Activated CD4-positive, alpha-beta memory T cell treated with anti-CD3 and anti-CD28 coated beads for 36 hours (primary cell): ENCODE measurements at regions not wholly inside any gene's neighbourhood (a gene's known extent, or its start where the extent isn't known, plus 50 kb on each side); places are given as distances from the start of the nearest gene placed in this dataset.

ENCODE experiments used
- CTCF ChIA-PET: fragments of 350-600 bp; sonication (Branson Sonifier 250); formaldehyde crosslinking; loops from one replicate; lab custom pipeline; 2021; ENCODE audit warnings: antibody characterized with exemption, inconsistent platforms; lab: Charles Lee
- POLR2A ChIA-PET: fragments of 350-600 bp; sonication (Branson Sonifier 250); formaldehyde crosslinking; loops from one replicate; lab custom pipeline; 2021; ENCODE audit warnings: antibody characterized with exemption; lab: Charles Lee
- DNase-seq: peaks from one replicate; pipeline ENCODE4 v3.0.0-alpha.2; 2020
- H3K27ac Mint-ChIP-seq: one replicate; pipeline ENCODE4 v1.8.0; 2021; ENCODE audit warnings: mixed read lengths
- H3K27me3 Mint-ChIP-seq: one replicate; pipeline ENCODE4 v1.8.0; 2021; ENCODE audit warnings: mixed read lengths
- H3K36me3 Mint-ChIP-seq: one replicate; pipeline ENCODE4 v1.8.0; 2021; ENCODE audit warnings: mixed read lengths
- H3K4me1 Mint-ChIP-seq: one replicate; pipeline ENCODE4 v1.8.0; 2021; ENCODE audit warnings: low read depth, mixed read lengths
- H3K4me3 Mint-ChIP-seq: one replicate; pipeline ENCODE4 v1.8.0; 2021; ENCODE audit warnings: mild to moderate bottlenecking, mixed read lengths
- H3K9me3 Mint-ChIP-seq: one replicate; pipeline ENCODE4 v1.8.0; 2021; ENCODE audit warnings: mixed read lengths
- intact Hi-C: fragments of 100-400 bp; cut with micrococcal nuclease; formaldehyde crosslinking; loops from one replicate; pipeline ENCODE4 v1.15.1; 2023

DNA sequence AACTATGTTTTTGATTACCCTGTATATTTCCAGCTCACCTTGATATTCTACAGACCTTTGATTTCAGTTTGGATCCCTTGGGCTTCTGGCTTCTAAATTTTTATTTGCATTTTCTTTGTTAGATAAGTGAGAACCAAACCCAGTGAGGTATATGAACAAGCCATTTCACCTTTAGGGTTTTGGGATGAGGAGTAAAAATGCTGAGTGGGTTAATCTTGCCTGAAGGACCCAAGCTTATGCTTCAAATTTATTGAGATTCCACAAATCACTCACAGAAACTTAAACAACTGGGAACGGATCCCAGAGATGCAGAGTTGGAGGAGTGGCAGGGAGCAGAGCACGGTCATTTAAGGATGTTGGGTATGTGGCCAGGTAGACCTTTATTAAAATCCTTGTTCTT is 263.3 kb upstream of the BMP2 start:
- H3K27me3 Mint-ChIP-seq: no peaks in the 10 kb centered on the region
- H3K4me3 Mint-ChIP-seq: no peak overlapping the region
- no peaks in the 10 kb centered on the region for H3K4me1 Mint-ChIP-seq
- peaks cover 2% of the 10 kb centered on the region for H3K9me3 Mint-ChIP-seq
- DNase-seq: no peak
- no peaks in the 10 kb centered on the region for H3K36me3 Mint-ChIP-seq
- no peak overlapping the region for H3K27ac Mint-ChIP-seq
- ChIA-PET CTCF (no interaction called here), POLR2A (interaction anchor here (0.6 kb wide), 1 partner anchor 21 kb away, joined by 3 read pairs; no protein-coding TSS in a partner anchor)
- intact Hi-C loops: no loop called here

- ChIA-PET POLR2A (no interaction called here), CTCF (no interaction called here)
- no peaks in the 10 kb centered on the region for H3K36me3 Mint-ChIP-seq
- peaks cover 2% of the 10 kb centered on the region for H3K9me3 Mint-ChIP-seq
- no peak overlapping the region for H3K27ac Mint-ChIP-seq
- H3K4me3 Mint-ChIP-seq: no peak overlapping the region
- H3K4me1 Mint-ChIP-seq: no peaks in the 10 kb centered on the region
- no peak for DNase-seq
- H3K27me3 Mint-ChIP-seq: no peaks in the 10 kb centered on the region
- intact Hi-C loops: no loop called here
Observed at GRCh38 chr20:6502999-6503398, 264.5 kb upstream of the BMP2 start.

- CTCF ChIA-PET: no interaction called here
- Mint-ChIP-seq H3K27ac (no peak overlapping the region), H3K4me1 (no peaks in the 10 kb centered on the region), H3K4me3 (no peak overlapping the region), H3K36me3 (no peaks in the 10 kb centered on the region), H3K9me3 (peaks cover 2% of the 10 kb centered on the region), H3K27me3 (no peaks in the 10 kb centered on the region)
- DNase-seq: no peak
- POLR2A ChIA-PET: no interaction called here
- intact Hi-C loops: no loop called here
Observed at GRCh38 chr20:6502219-6502618, 265.3 kb upstream of the BMP2 start.

DNA sequence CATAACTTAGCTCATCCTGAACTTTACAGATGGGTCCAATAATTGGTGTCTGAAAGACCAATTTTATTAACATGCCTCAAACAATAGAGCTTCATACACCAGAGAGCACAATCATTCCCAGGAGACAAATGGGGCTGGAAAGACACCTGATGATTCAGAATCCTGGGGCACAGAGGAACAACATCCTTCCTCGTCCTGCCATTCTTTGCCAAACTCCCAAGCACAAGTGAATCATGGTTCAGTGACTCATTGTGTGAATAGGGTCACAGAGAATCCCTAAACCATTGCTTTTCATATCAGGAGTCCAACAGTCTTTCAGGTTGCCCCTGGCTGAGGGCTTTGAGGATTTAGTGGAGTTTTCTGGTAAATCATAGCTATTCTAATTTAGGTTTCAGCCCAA is 266.4 kb upstream of the BMP2 start:
- ChIA-PET CTCF (interaction anchor here (0.6 kb wide), 1 partner anchor 37 kb away, joined by 3 read pairs; no protein-coding TSS in a partner anchor), POLR2A (no interaction called here)
- Mint-ChIP-seq H3K4me1 (no peaks in the 10 kb centered on the region), H3K27me3 (no peaks in the 10 kb centered on the region), H3K36me3 (no peaks in the 10 kb centered on the region), H3K27ac (no peak overlapping the region), H3K9me3 (peaks cover 2% of the 10 kb centered on the region), H3K4me3 (no peak overlapping the region)
- intact Hi-C loops: no loop called here
- no peak for DNase-seq

DNA sequence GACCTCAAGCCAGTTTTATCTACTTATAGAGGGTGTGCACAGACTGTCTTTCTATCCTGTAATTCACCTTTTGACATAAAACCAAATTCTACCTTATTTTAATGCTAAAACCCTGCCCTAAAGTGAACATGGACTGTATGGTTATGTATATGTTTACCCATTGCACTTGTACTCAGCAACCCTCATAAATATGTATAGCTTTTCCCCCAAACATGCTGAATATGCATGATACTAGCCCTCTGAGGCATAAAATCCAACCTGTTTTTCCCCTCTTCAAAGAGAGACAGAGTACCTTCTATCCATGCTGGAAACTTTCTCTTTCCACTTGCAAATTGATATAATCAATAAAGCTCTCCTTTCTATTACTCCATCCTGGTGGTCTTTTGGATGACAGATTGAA is 267.9 kb upstream of the BMP2 start:
- H3K27ac Mint-ChIP-seq: no peak overlapping the region
- no peaks in the 10 kb centered on the region for H3K4me1 Mint-ChIP-seq
- no peak overlapping the region for H3K4me3 Mint-ChIP-seq
- intact Hi-C loops: no loop called here
- ChIA-PET CTCF (no interaction called here), POLR2A (no interaction called here)
- no peaks in the 10 kb centered on the region for H3K36me3 Mint-ChIP-seq
- no peak for DNase-seq
- no peaks in the 10 kb centered on the region for H3K27me3 Mint-ChIP-seq
- H3K9me3 Mint-ChIP-seq: peaks cover 2% of the 10 kb centered on the region

GRCh38 chr20:6496874-6497273 is 270.6 kb upstream of the BMP2 start:
- no peak overlapping the region for H3K4me3 Mint-ChIP-seq
- H3K36me3 Mint-ChIP-seq: no peaks in the 10 kb centered on the region
- H3K27me3 Mint-ChIP-seq: no peaks in the 10 kb centered on the region
- no peak for DNase-seq
- H3K27ac Mint-ChIP-seq: no peak overlapping the region
- ChIA-PET CTCF (no interaction called here), POLR2A (no interaction called here)
- H3K4me1 Mint-ChIP-seq: no peaks in the 10 kb centered on the region
- intact Hi-C loops: no loop called here
- peaks cover 2% of the 10 kb centered on the region for H3K9me3 Mint-ChIP-seq

- intact Hi-C loops: no loop called here
- H3K4me1 Mint-ChIP-seq: no peaks in the 10 kb centered on the region
- H3K4me3 Mint-ChIP-seq: no peak overlapping the region
- no peak for DNase-seq
- peaks cover under 1% of the 10 kb centered on the region for H3K9me3 Mint-ChIP-seq
- ChIA-PET POLR2A (no interaction called here), CTCF (interaction anchor here (0.5 kb wide), 1 partner anchor 76 kb away, joined by 3 read pairs; no protein-coding TSS in a partner anchor)
- H3K27ac Mint-ChIP-seq: no peak overlapping the region
- H3K36me3 Mint-ChIP-seq: no peaks in the 10 kb centered on the region
- H3K27me3 Mint-ChIP-seq: no peaks in the 10 kb centered on the region
Observed at GRCh38 chr20:6495907-6496306, 271.6 kb upstream of the BMP2 start.

DNA sequence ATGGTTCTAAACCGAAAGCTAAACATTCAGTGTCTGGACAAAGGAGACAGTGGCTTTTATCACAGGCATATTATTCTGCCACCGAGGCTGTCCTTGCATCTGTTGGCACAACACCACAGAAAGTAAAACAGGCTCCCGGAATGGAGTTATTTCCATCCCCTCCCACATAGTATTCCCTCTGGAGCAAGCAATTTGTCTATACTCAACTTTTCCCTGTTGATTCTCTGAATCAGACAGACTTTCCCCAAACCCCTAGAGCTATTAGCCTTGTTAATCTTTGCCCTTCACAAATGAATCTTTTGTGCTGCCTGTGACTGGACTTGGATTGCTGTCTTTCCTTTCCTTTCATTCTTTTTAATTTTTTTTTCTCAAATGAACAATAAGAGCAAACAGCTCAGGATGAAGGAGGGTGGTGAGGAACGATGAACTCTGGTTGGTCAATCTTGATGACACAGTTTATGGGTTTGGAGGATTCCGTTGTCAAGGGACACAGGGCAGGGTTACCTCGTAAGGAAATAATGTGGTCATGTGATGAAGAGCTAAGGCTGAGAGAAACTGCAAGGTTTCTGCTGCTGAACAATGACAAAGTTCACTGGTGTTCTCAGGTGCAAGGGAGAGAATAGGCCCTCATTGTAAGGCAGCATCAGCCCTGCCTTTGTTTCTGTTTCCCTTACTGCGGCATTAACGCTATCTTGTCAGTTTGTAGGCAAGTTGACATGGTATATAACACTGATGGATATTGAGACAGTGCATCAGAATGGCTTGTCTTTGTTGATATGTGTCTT is 275.0 kb upstream of the BMP2 start:
- intact Hi-C loops: no loop called here
- H3K36me3 Mint-ChIP-seq: no peaks in the 10 kb centered on the region
- H3K9me3 Mint-ChIP-seq: peaks cover 2% of the 10 kb centered on the region
- no peak overlapping the region for H3K4me3 Mint-ChIP-seq
- H3K27ac Mint-ChIP-seq: no peak overlapping the region
- CTCF ChIA-PET: no interaction called here
- no peaks in the 10 kb centered on the region for H3K27me3 Mint-ChIP-seq
- DNase-seq: no peak
- POLR2A ChIA-PET: no interaction called here
- H3K4me1 Mint-ChIP-seq: no peaks in the 10 kb centered on the region

DNA sequence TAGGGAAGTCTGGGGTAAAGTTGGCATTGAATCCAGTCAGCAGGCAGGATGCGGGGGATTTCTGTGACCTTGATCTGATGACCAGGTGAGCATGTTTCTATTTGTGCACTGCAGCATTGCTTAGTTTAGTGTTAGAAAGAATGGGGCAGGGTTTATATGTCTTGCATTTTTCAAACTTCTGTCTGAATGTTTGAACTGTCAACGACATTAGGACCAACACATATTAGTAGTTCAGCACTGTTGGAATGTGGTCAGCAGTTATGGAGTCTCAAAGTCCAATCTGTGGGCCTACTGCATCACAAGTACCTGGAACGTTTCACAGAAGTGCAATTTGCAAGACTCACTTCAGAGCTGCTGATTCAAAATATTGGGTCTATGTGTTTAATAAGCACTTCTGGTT is 276.6 kb upstream of the BMP2 start:
- ChIA-PET POLR2A (no interaction called here), CTCF (no interaction called here)
- Mint-ChIP-seq H3K4me3 (no peak overlapping the region), H3K4me1 (no peaks in the 10 kb centered on the region), H3K9me3 (peaks cover 2% of the 10 kb centered on the region), H3K27me3 (no peaks in the 10 kb centered on the region), H3K27ac (no peak overlapping the region), H3K36me3 (no peaks in the 10 kb centered on the region)
- intact Hi-C loops: no loop called here
- no peak for DNase-seq

DNA sequence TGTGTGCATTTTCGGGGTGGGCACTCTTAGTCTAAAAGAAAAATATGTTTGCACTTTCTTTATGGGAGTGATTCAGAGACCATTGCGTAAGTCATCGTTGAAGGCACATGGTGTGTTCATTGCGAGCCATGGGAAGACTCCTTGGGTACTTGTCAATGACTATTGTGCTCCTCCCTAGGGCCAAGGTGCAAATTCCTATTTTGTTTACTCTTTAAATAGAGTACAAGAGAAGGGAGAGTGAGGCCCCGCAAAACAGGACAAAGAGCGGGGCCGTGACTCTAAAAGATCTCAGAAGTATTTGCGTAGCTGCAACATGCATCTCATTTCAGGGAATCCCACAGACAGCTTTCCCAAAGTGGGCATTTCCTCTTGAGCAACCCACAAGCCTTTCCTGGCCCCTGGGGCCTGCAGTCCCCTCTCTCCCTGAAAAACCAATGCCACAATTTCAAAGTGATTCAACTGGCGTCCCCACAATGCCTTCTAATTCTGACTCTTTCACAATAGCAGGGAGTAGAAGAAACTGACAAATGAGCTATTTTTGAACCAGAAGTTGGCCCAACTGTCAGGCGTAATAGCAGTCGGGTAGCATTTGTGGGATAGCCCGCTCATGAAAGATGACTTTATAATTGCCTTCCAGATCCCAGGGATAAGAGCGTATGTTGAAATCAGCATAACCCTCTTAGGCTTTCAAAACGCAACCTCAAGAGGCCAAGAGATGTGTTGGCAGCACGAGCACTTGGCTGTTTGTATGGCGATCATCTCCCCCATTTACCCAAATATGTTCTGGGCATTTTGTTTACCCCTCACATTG is 277.9 kb upstream of the BMP2 start:
- Mint-ChIP-seq H3K36me3 (no peaks in the 10 kb centered on the region), H3K4me3 (no peak overlapping the region), H3K27ac (no peak overlapping the region), H3K9me3 (peaks cover 2% of the 10 kb centered on the region), H3K27me3 (no peaks in the 10 kb centered on the region), H3K4me1 (no peaks in the 10 kb centered on the region)
- DNase-seq: no peak
- intact Hi-C loops: no loop called here
- CTCF ChIA-PET: no interaction called here
- POLR2A ChIA-PET: no interaction called here

DNA sequence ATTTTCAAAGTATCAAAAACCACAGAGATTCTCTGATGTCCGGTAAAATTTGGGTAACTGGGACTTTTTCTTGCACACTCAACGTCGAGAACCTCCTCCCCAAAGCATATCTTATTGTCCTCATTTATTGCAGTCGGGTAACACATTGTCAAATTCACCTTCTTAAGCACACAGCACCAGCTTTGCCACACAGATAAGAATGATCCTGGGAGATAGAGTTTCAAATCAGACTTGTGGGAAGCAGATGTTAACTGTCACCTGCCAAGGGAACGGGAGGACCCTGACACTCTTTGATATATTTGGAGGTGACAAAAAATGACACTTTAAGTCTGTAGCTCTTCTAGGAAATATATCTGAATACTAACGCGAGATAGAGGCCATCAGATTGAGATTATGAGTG is 282.1 kb upstream of the BMP2 start:
- Mint-ChIP-seq H3K27me3 (no peaks in the 10 kb centered on the region), H3K4me3 (no peak overlapping the region), H3K36me3 (no peaks in the 10 kb centered on the region), H3K27ac (no peak overlapping the region), H3K4me1 (no peaks in the 10 kb centered on the region), H3K9me3 (peaks cover 4% of the 10 kb centered on the region)
- CTCF ChIA-PET: no interaction called here
- no peak for DNase-seq
- intact Hi-C loops: no loop called here
- POLR2A ChIA-PET: no interaction called here

- CTCF ChIA-PET: no interaction called here
- Mint-ChIP-seq H3K27me3 (no peaks in the 10 kb centered on the region), H3K4me1 (no peaks in the 10 kb centered on the region), H3K27ac (no peak overlapping the region), H3K9me3 (peaks cover 2% of the 10 kb centered on the region), H3K4me3 (no peak overlapping the region), H3K36me3 (no peaks in the 10 kb centered on the region)
- intact Hi-C loops: no loop called here
- POLR2A ChIA-PET: no interaction called here
- no peak for DNase-seq
Observed at GRCh38 chr20:6483727-6484126, 283.8 kb upstream of the BMP2 start.
